ENCODE measurements at regions not wholly inside any gene's neighbourhood (a gene's known extent, or its start where the extent isn't known, plus 50 kb on each side); places are given as distances from the start of the nearest gene placed in this dataset.
A peak's percentile ranks its signal among the peaks of the same experiment; 100 is the strongest.

DNA sequence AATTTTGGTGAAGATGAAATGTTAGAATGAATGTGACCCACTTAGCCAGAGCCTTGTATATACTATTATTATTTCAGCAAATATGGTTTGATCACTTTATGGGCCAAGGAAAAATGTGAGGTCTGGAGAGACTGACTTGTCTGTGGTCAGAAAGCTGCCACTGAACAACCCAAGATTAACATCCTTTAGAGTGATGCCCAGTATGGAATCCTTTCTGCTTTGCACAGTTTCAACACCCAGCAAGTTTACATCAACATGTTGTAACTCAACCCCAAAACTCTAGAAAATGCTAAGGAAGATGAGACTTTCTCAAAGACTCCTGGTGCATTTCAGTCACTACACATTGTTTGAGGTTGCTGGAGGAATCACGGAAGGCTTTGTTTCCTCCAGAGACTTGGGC lies 107.7 kb downstream of the SNX19 start:
- H4K91ac ChIP-seq (ENCODE audit: low read length), result no peak overlapping the region
- no peak overlapping the region for H2BK5ac ChIP-seq (ENCODE audit: low read depth, low read length, poor library complexity, severe bottlenecking)
- WGBS, result 88% methylated on average over 1 of the region's 1 CpG
- H2BK15ac ChIP-seq (ENCODE audit: low read depth, poor library complexity, severe bottlenecking), result no peak overlapping the region
- H3K14ac ChIP-seq (ENCODE audit: low read length in 2 of 2), result no peak overlapping the region
- no peak overlapping the region for H3K27ac ChIP-seq (ENCODE audit: low read length, poor library complexity, severe bottlenecking)
- no peak overlapping the region for H3K4ac ChIP-seq (ENCODE audit: low read depth in 1 of 2, low read length in 2 of 2)
- H2BK120ac ChIP-seq (ENCODE audit: low read depth, low read length), result no peak overlapping the region
- H3K4me3 ChIP-seq (ENCODE audit: insufficient read depth in 1 of 2, low read depth in 1 of 2, low read length in 2 of 2), result no peak overlapping the region
- H3K4me1 ChIP-seq (ENCODE audit: control insufficient read depth, insufficient read depth, low read depth, low read length), result peaks cover 5% of the 10 kb centered on the region
- H3K4me2 ChIP-seq (ENCODE audit: low read length, poor library complexity, severe bottlenecking), result no peak overlapping the region
- H2AFZ ChIP-seq (ENCODE audit: low read depth, low read length), result no peak overlapping the region
- no peaks in the 10 kb centered on the region for H3K79me1 ChIP-seq (replicated peaks; ENCODE audit: low read length, poor library complexity, severe bottlenecking)
- H2AK5ac ChIP-seq (ENCODE audit: low read length, severe bottlenecking), result no peak overlapping the region
- no peak overlapping the region for H3K18ac ChIP-seq (ENCODE audit: low read depth in 1 of 2, low read length in 2 of 2)
- H3K9me3 ChIP-seq (ENCODE audit: control insufficient read depth, low read length), result no peaks in the 10 kb centered on the region
- no peak for DNase-seq
- H2BK12ac ChIP-seq (ENCODE audit: low read length in 2 of 2), result no peak overlapping the region
- peaks cover 4 to 11% of the 10 kb centered on the region in 2 experiments for H3K27me3 ChIP-seq (ENCODE audit: control insufficient read depth in 1 of 2, insufficient read depth in 1 of 2, low read length in 2 of 2)
- H3K36me3 ChIP-seq (ENCODE audit: control insufficient read depth in 1 of 2, insufficient read depth in 2 of 2, low read depth in 1 of 2, low read length in 2 of 2), result no peaks in the 10 kb centered on the region
- H3K9ac ChIP-seq (ENCODE audit: low read length), result no peak overlapping the region
- H3K23ac ChIP-seq (ENCODE audit: low read length in 2 of 2), result no peak overlapping the region
- no peak overlapping the region for H4K8ac ChIP-seq (ENCODE audit: low read length)

GRCh38 chr11:130813196-130813595 lies 103.1 kb downstream of the SNX19 start:
- H2AK5ac ChIP-seq (ENCODE audit: low read length, severe bottlenecking), result no peak overlapping the region
- 87% methylated on average over 8 of the region's 8 CpGs for WGBS
- no peak overlapping the region for H3K4me3 ChIP-seq (ENCODE audit: insufficient read depth in 1 of 2, low read depth in 1 of 2, low read length in 2 of 2)
- no peak overlapping the region for H3K27ac ChIP-seq (ENCODE audit: low read length, poor library complexity, severe bottlenecking)
- no peak overlapping the region for H2BK120ac ChIP-seq (ENCODE audit: low read depth, low read length)
- no peak for DNase-seq
- H3K9me3 ChIP-seq (ENCODE audit: control insufficient read depth, low read length), result no peaks in the 10 kb centered on the region
- H3K18ac ChIP-seq (ENCODE audit: low read depth in 1 of 2, low read length in 2 of 2), result no peak overlapping the region
- H3K36me3 ChIP-seq (ENCODE audit: control insufficient read depth in 1 of 2, insufficient read depth in 2 of 2, low read depth in 1 of 2, low read length in 2 of 2), result no peaks in the 10 kb centered on the region
- no peak overlapping the region for H3K23ac ChIP-seq (ENCODE audit: low read length in 2 of 2)
- no peak overlapping the region for H3K9ac ChIP-seq (ENCODE audit: low read length)
- H3K27me3 ChIP-seq (ENCODE audit: control insufficient read depth in 1 of 2, insufficient read depth in 1 of 2, low read length in 2 of 2), result peaks cover 4 to 15% of the 10 kb centered on the region in 2 experiments
- peaks cover 18% of the 10 kb centered on the region for H3K4me1 ChIP-seq (ENCODE audit: control insufficient read depth, insufficient read depth, low read depth, low read length)
- no peak overlapping the region for H2BK15ac ChIP-seq (ENCODE audit: low read depth, poor library complexity, severe bottlenecking)
- H2BK5ac ChIP-seq (ENCODE audit: low read depth, low read length, poor library complexity, severe bottlenecking), result no peak overlapping the region
- H4K91ac ChIP-seq (ENCODE audit: low read length), result no peak overlapping the region
- no peak overlapping the region for H4K8ac ChIP-seq (ENCODE audit: low read length)
- no peak overlapping the region for H3K4ac ChIP-seq (ENCODE audit: low read depth in 1 of 2, low read length in 2 of 2)
- no peaks in the 10 kb centered on the region for H3K79me1 ChIP-seq (replicated peaks; ENCODE audit: low read length, poor library complexity, severe bottlenecking)
- no peak overlapping the region for H3K4me2 ChIP-seq (ENCODE audit: low read length, poor library complexity, severe bottlenecking)
- H2AFZ ChIP-seq (ENCODE audit: low read depth, low read length), result no peak overlapping the region
- no peak overlapping the region for H2BK12ac ChIP-seq (ENCODE audit: low read length in 2 of 2)
- H3K14ac ChIP-seq (ENCODE audit: low read length in 2 of 2), result no peak overlapping the region

- Histone ChIP-seq H3K14ac (ENCODE audit: low read length in 2 of 2) (no peak overlapping the region), H3K79me1 (replicated peaks; ENCODE audit: low read length, poor library complexity, severe bottlenecking) (no peaks in the 10 kb centered on the region), H3K9ac (ENCODE audit: low read length) (no peak overlapping the region), H3K4ac (ENCODE audit: low read depth in 1 of 2, low read length in 2 of 2) (no peak overlapping the region), H3K23ac (ENCODE audit: low read length in 2 of 2) (no peak overlapping the region), H3K36me3 (ENCODE audit: control insufficient read depth in 1 of 2, insufficient read depth in 2 of 2, low read depth in 1 of 2, low read length in 2 of 2) (no peaks in the 10 kb centered on the region), H2BK12ac (ENCODE audit: low read length in 2 of 2) (no peak overlapping the region), H2BK15ac (ENCODE audit: low read depth, poor library complexity, severe bottlenecking) (no peak overlapping the region), H2BK120ac (ENCODE audit: low read depth, low read length) (no peak overlapping the region), H3K4me2 (ENCODE audit: low read length, poor library complexity, severe bottlenecking) (no peak overlapping the region), H2AK5ac (ENCODE audit: low read length, severe bottlenecking) (peak overlapping the region; percentile 12), H2BK5ac (ENCODE audit: low read depth, low read length, poor library complexity, severe bottlenecking) (no peak overlapping the region), H3K27me3 (ENCODE audit: control insufficient read depth in 1 of 2, insufficient read depth in 1 of 2, low read length in 2 of 2) (peaks cover 4 to 15% of the 10 kb centered on the region in 2 experiments), H3K4me1 (ENCODE audit: control insufficient read depth, insufficient read depth, low read depth, low read length) (peaks cover 18% of the 10 kb centered on the region), H4K91ac (ENCODE audit: low read length) (no peak overlapping the region), H2AFZ (ENCODE audit: low read depth, low read length) (no peak overlapping the region), H3K27ac (ENCODE audit: low read length, poor library complexity, severe bottlenecking) (no peak overlapping the region), H3K18ac (ENCODE audit: low read depth in 1 of 2, low read length in 2 of 2) (no peak overlapping the region), H3K4me3 (ENCODE audit: insufficient read depth in 1 of 2, low read depth in 1 of 2, low read length in 2 of 2) (no peak overlapping the region), H4K8ac (ENCODE audit: low read length) (no peak overlapping the region), H3K9me3 (ENCODE audit: control insufficient read depth, low read length) (no peaks in the 10 kb centered on the region)
- 59% methylated on average over 3 of the region's 3 CpGs for WGBS
- DNase-seq, result no peak
These were observed 102.6 kb downstream of the SNX19 start for GRCh38 chr11:130813638-130814037.

DNA sequence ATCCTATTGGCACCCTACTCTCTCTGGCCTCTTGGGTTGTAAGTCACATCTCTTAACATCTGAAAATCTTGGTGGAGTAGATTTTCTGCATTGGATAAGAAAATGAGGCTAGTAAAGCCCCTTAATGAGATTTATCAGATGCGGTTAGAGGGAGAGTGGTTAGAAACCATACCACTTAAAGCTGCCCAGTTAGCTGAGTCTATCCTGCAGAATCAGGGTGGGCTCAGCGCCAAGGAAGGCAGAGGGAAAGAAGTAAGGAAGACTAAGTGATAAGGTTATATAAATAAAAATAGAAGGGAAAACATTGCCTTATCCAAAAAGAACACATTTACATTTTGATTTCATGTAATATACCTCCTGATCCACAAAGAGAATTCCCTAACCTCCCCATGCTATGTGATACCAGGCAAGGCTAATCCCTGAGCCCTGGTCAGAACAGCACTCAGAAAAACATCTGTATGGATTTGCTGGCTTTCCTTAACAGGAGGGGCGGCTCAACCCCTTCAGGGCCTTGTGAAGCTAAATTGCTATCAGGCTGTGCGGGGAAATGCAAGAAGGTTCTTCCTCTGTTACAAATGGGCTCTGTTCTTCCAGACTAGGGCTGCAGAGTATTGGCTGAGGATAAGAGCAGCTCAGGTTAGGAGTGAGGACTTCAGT lies 101.7 kb downstream of the SNX19 start:
- Histone ChIP-seq H2BK120ac (ENCODE audit: low read depth, low read length) (no peak overlapping the region), H3K23ac (ENCODE audit: low read length in 2 of 2) (no peak overlapping the region), H3K9ac (ENCODE audit: low read length) (no peak overlapping the region), H3K36me3 (ENCODE audit: control insufficient read depth in 1 of 2, insufficient read depth in 2 of 2, low read depth in 1 of 2, low read length in 2 of 2) (no peaks in the 10 kb centered on the region), H3K9me3 (ENCODE audit: control insufficient read depth, low read length) (no peaks in the 10 kb centered on the region), H3K79me1 (replicated peaks; ENCODE audit: low read length, poor library complexity, severe bottlenecking) (no peaks in the 10 kb centered on the region), H2BK12ac (ENCODE audit: low read length in 2 of 2) (no peak overlapping the region), H2BK5ac (ENCODE audit: low read depth, low read length, poor library complexity, severe bottlenecking) (no peak overlapping the region), H2AFZ (ENCODE audit: low read depth, low read length) (no peak overlapping the region), H4K91ac (ENCODE audit: low read length) (no peak overlapping the region), H3K27me3 (ENCODE audit: control insufficient read depth in 1 of 2, insufficient read depth in 1 of 2, low read length in 2 of 2) (peaks cover 4 to 15% of the 10 kb centered on the region in 2 experiments), H2BK15ac (ENCODE audit: low read depth, poor library complexity, severe bottlenecking) (no peak overlapping the region), H4K8ac (ENCODE audit: low read length) (no peak overlapping the region), H3K18ac (ENCODE audit: low read depth in 1 of 2, low read length in 2 of 2) (no peak overlapping the region), H3K27ac (ENCODE audit: low read length, poor library complexity, severe bottlenecking) (peak overlapping the region; percentile 77), H2AK5ac (ENCODE audit: low read length, severe bottlenecking) (peak overlapping the region; percentile 92), H3K4me2 (ENCODE audit: low read length, poor library complexity, severe bottlenecking) (no peak overlapping the region), H3K14ac (ENCODE audit: low read length in 2 of 2) (no peak overlapping the region), H3K4me1 (ENCODE audit: control insufficient read depth, insufficient read depth, low read depth, low read length) (peaks cover 18% of the 10 kb centered on the region), H3K4ac (ENCODE audit: low read depth in 1 of 2, low read length in 2 of 2) (no peak overlapping the region), H3K4me3 (ENCODE audit: insufficient read depth in 1 of 2, low read depth in 1 of 2, low read length in 2 of 2) (no peak overlapping the region)
- 84% methylated on average over 3 of the region's 4 CpGs for whole genome bisulfite sequencing
- no peak for DNase-seq
